ENCODE measurements at regions not wholly inside any gene's neighbourhood (a gene's known extent, or its start where the extent isn't known, plus 50 kb on each side); places are given as distances from the start of the nearest gene placed in this dataset.

- ChIA-PET POLR2A (ENCODE audit: low non-redundant PET) (no interaction called here), CTCF (interaction anchor here (0.7 kb wide), 1 partner anchor 493 kb away, joined by 3 read pairs; no protein-coding TSS in a partner anchor)
- no peak for TF ChIP-seq CTCF (conservative IDR thresholded peaks at IDR 0.05; ENCODE audit: low read depth)
- DNase-seq (ENCODE audit: low spot score): no peak
- H3K27ac ChIP-seq: no peak overlapping the region
Measured at GRCh38 chr12:126160912-126161311, 1095.7 kb downstream of the AACS start.

- no peak for DNase-seq (ENCODE audit: low spot score)
- no peak for TF ChIP-seq CTCF (conservative IDR thresholded peaks at IDR 0.05; ENCODE audit: low read depth)
- CTCF ChIA-PET: no interaction called here
- POLR2A ChIA-PET (ENCODE audit: low non-redundant PET): no interaction called here
- H3K27ac ChIP-seq: no peak overlapping the region
Measured at GRCh38 chr12:126163984-126164383, 1098.7 kb downstream of the AACS start.

GRCh38 chr12:126171937-126172559 is 1106.8 kb downstream of the AACS start:
- POLR2A ChIA-PET (ENCODE audit: low non-redundant PET): no interaction called here
- TF ChIP-seq CTCF (conservative IDR thresholded peaks at IDR 0.05; ENCODE audit: low read depth): no peak
- CTCF ChIA-PET: interaction anchor here (0.6 kb wide), 1 partner anchor 22 kb away, joined by 3 read pairs; no protein-coding TSS in a partner anchor
- DNase-seq (ENCODE audit: low spot score): no peak
- H3K27ac ChIP-seq: no peak overlapping the region

- ChIA-PET POLR2A (ENCODE audit: low non-redundant PET) (no interaction called here), CTCF (interaction anchor here (0.7 to 0.8 kb wide), 2 partner anchors 82 to 155 kb away, joined by 3 read pairs; no protein-coding TSS in a partner anchor)
- no peak for TF ChIP-seq CTCF (conservative IDR thresholded peaks at IDR 0.05; ENCODE audit: low read depth)
- no peak for DNase-seq (ENCODE audit: low spot score)
- no peak overlapping the region for H3K27ac ChIP-seq
Measured at GRCh38 chr12:126182619-126183236, 1117.5 kb downstream of the AACS start.

- ChIA-PET CTCF (interaction anchor here (0.6 kb wide), 1 partner anchor 359 kb away, joined by 4 read pairs; no protein-coding TSS in a partner anchor), POLR2A (ENCODE audit: low non-redundant PET) (no interaction called here)
Measured at GRCh38 chr12:126185025-126185424, 1119.8 kb downstream of the AACS start.

GRCh38 chr12:126189856-126190255 is 1124.6 kb downstream of the AACS start:
- ChIA-PET POLR2A (ENCODE audit: low non-redundant PET) (interaction anchor here (0.6 kb wide), 1 partner anchor 245 kb away, joined by 6 read pairs; no protein-coding TSS in a partner anchor), CTCF (no interaction called here)
- no peak for DNase-seq (ENCODE audit: low spot score)
- no peak overlapping the region for H3K27ac ChIP-seq
- TF ChIP-seq CTCF (conservative IDR thresholded peaks at IDR 0.05; ENCODE audit: low read depth): no peak

More at GRCh38 chr12:126185025-126185424, 1119.8 kb downstream of the AACS start:
- H3K27ac ChIP-seq: no peak overlapping the region
- DNase-seq (ENCODE audit: low spot score): no peak
- no peak for TF ChIP-seq CTCF (conservative IDR thresholded peaks at IDR 0.05; ENCODE audit: low read depth)

All from RWPE1 (cell line).